ENCODE measurements at regions not wholly inside any gene's neighbourhood (a gene's known extent, or its start where the extent isn't known, plus 50 kb on each side); places are given as distances from the start of the nearest gene placed in this dataset.
"Not testable (repeated sequence)": the region's sequence is repeated elsewhere in the genome, so short reads cannot be mapped to it uniquely, and the experiment has no call there.

GRCh38 chr4:60423573-60424184 lies 776.4 kb upstream of the ADGRL3 start:
- not testable (repeated sequence) for TF ChIP-seq POLR2A, CTCF (IDR thresholded peaks at IDR 0.05)

All from right lobe of liver (tissue), 4 donors.